HG02981 (cell line): ENCODE measurements at regions not wholly inside any gene's neighbourhood (a gene's known extent, or its start where the extent isn't known, plus 50 kb on each side); places are given as distances from the start of the nearest gene placed in this dataset.
"Not testable (repeated sequence)": the region's sequence is repeated elsewhere in the genome, so short reads cannot be mapped to it uniquely, and the experiment has no call there.

ENCODE experiments used
- ATAC-seq: cut with Tn5 transposase; IDR thresholded peaks from one replicate; pipeline ENCODE4 v1.9.1; 2021; ENCODE audit warnings: mild to moderate bottlenecking, moderate library complexity; ENCODE audit not compliant: unreplicated experiment

DNA sequence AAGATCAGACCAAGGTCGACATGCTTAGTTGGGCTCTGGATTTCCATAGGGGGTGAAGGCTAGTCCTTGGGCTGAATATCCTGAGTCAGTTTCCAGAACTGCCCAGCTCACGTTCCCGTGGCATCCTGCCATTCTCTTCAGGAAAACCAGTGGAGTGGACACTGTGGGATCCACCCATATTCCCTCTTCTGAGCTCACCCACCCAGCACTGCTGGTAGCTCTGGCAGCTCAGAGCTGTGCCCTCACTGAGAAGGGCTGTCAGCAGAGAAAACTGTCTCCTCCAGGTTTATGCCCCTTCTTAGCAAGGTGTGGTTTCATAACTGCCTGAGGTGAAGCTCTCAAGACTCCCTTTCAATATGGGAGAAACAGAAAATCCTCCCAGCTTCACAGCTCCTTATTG, 111.7 kb downstream of the GGTLC2 start:
- no peak for ATAC-seq

DNA sequence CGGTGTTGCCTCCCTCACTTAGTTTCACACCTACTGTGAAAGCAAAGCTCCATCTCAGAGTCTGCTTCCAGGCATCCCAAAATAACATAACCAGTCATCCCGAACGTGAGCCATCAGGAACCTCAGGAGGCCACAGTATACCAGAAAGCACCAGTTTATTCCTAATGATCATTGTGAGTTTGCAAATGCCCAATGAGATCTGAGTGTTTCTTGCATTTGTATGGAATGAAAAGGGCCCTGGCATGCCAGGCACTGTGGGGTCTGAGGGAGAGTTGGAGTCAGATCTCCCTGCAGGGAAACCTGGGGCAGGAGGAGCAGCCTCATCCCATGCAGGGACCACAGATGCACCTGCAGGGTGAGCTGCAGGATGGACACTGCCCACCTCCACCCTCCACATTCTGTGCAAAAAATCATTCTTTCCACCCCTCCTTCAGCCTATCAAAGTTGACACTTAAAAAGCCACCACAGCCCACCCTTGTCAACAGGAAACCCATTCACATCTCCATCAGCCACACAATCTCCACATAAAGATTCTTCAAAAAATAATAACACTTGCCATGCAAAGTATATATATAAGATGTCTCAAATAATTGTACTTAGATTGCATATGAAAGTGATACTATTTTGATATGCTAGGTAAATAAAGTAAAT, 112.3 kb downstream of the GGTLC2 start:
- ATAC-seq = not testable (repeated sequence)

DNA sequence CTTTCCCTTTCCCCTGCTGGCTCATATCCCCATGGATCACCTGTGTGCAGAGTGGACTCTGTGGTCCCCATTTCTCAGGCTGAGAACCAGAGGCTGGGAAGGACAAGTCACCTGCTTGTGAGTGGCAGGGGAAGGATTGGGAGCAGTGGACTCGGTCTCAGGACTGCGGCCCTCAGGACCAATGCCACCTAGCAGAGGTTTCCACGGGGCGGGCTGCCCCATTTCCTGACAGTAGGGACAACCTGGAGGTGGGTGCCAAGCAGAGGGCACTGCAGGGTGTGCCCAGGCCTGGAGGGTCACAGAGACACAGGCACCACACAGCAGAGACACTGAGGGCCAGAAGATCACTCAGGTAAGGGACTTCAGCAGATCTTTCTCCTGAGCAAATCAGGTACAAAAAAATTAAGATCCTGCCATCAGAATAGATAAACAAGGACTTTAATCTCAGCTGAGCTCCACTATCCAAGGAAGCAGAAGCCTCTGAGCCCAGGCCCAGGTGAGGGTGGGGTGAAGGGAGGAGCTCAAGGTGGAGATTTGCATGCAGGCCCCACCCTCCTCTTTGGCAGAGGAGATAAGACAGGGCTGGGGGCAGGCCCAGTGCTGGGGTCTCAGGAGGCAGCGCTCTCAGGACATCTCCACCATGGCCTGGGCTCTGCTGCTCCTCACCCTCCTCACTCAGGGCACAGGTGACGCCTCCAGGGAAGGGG, 113.8 kb downstream of the GGTLC2 start:
- ATAC-seq = not testable (repeated sequence)

DNA sequence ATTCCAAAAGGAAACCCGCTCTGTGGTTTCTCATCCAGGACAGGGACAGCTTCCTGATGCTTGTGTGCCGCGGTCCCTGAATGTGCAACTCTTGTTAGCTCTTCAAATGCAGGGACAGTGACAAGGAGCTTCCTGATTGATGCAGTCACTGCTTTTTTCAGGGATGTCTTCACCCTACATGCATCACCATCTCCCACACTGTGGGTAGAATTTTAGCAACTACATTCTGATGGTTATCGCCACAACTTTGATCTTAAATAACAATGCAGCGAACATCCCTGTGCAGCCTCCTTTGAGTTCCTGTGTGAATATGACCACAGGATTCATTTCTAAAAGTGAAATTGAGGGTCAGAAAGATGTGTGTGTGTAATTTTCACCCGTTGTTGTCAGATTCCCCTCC, 115.0 kb downstream of the GGTLC2 start:
- no peak for ATAC-seq

DNA sequence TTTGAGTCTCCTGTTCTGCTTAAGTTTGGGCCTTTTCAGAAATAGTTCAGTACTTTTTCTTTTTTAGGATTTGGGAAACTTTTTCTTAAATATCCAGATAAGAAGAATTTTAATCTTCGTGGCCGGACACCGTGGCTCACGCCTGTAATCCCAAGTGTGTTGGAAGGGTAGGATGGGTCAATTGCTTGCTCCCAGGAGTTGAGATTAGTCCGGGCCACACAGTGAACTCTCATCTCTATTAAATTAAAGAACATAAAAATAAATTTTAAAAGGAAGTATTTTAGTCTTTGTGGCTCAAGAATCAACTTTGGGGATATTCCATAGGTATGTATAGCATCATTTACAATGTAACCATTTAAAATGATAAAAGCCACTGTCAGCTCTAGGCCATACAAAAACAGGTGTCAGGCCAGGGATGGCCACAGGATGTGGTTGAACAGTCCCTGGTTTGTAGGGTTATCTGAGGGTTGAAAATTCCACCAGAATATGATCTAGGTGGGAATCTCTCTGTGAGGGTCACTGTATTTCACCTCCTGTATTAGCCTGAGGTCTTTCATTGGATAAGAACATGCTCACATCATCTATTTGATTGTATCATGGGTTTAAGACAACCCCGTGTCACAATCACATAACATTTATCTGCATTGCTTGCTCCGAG, 115.6 kb downstream of the GGTLC2 start:
- no peak for ATAC-seq

DNA sequence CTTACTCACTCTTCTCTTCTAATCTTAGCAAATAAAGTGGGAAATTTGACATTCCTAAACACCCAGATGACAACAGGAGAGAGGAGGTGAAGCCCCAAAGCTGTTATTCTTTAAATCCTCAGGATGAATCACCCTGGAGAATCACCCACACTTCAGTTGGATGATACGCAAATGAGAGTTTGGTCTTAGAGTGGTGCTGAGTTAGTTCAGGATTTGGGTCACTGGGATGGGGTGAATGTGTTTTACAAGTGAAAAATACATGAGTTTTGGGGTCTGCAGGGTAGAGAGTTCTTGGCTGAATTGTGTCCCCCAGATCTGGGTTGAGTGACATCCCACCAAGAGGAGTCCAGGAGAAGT, 117.2 kb downstream of the GGTLC2 start:
- no peak for ATAC-seq

DNA sequence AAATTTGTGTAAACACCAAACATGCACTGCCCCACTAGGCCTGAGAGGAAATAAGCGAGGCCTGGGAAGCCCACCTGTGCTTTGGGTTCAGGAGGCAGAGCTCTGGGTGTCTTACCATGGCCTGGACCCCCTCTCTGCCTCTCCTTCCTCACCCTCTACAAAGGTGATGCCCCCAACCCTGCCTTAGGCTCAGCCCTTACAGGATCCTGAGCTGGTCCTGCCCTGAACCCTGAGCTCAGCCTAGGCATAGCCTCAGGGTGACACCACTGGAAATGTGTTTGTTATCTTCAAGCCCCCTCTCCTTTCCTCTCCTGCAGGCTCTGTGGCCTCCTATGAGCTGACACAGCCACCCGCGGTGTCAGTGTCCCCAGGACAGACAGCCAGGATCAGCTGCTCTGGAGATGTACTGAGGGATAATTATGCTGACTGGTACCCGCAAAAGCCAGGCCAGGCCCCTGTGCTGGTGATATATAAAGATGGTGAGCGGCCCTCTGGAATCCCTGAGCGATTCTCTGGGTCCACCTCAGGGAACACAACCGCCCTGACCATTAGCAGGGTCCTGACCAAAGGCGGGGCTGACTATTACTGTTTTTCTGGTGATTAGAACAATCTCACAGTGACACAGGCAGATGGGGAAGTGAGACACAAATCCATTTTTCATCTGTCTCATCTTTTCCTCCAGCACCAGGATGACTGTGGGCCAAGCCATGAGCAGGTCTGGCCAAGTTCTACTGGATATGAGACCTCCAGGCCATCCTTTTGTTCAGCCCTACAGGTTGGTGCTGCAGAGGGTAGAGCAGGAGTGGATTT, 117.8 kb downstream of the GGTLC2 start:
- no peak for ATAC-seq

DNA sequence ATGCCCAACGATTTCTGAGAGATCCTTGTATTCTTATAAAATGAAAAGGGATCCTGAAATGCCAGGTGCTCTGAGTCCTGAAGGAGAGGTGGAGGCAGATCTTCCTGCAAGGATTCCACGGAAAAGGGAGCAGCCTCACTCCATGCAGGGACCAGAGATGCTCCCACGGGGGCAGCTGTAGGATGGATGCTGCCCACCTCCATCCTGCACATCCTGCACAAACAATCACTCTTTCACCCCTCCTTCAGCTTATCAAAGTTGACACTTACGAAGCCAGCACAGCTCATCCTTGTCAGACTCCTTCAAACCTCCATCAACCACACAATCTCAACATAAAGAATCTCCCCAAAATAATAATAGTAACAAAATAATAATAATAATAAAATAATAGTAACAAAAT, 119.1 kb downstream of the GGTLC2 start:
- ATAC-seq = no peak

DNA sequence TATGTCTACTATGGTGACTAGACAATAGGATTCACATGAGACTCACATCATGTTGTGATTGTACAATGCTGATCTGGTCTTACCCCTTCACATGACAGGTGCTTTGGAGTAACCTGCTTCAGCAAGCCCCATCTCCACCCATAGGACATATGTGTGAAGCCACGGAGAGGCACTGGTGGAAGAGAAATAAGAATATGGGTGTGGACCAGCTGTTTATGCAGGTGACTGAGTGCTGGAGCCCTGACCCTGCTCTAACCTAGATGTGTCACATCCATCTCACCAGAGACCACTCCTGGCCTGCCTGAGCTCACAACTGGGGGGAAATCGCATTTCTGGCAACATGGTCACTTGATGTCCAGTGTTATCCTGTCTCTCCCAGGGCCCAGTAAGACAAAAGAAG, 119.7 kb downstream of the GGTLC2 start:
- ATAC-seq = no peak

DNA sequence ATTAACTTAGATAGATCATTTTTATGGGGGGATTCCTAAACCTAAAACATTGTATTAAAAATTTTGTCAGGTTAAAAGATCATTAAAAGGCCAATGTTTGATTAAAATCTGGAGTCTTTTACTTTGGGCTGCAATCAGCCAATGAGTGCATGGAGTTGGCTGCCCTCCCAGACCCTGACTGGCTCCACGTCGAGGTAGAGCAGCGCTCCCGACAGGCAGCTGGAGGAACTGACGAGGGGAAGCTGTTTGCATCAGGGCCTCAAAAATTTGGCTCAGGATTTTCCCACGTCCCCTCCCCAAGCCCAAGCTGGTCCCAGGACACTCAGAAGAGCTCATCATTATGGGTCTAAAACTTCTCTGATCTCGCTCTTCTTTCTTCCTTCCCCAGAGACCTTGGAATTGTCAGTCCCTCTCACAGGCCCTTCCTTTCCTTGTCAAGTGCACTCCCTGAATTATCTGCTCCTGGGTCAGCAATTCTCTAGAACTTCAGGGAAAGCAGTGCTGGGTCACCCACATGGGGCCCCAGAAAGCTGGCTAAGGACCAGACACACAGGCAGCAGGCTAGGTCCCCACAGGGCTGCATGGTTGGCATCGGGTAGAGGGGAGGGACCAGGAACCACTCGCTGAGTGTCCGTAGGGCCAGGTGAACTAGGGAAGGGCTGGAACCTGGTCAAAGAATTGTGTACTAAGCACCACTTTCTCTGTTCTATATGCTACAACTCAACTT, 119.6 kb upstream of the IGLL5 start:
- no peak for ATAC-seq

DNA sequence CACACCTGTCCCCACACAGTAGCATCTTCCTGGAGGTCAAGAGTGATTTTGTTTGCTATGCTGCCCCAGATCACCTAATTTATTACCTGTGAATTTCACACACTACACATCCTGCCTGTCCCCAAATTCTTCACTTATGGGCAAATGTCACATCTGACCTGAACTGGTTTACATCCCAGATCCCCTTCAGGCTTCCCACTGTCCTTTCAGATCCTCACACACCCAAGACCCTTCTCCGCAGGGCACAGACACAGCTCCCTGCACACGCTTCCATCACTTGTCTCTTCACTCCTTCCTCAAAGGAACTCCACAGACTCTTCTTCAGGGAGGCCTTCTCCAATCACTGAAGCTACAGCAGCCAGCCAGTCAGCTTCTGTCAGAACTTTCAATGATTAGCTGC, 118.7 kb upstream of the IGLL5 start:
- no peak for ATAC-seq

DNA sequence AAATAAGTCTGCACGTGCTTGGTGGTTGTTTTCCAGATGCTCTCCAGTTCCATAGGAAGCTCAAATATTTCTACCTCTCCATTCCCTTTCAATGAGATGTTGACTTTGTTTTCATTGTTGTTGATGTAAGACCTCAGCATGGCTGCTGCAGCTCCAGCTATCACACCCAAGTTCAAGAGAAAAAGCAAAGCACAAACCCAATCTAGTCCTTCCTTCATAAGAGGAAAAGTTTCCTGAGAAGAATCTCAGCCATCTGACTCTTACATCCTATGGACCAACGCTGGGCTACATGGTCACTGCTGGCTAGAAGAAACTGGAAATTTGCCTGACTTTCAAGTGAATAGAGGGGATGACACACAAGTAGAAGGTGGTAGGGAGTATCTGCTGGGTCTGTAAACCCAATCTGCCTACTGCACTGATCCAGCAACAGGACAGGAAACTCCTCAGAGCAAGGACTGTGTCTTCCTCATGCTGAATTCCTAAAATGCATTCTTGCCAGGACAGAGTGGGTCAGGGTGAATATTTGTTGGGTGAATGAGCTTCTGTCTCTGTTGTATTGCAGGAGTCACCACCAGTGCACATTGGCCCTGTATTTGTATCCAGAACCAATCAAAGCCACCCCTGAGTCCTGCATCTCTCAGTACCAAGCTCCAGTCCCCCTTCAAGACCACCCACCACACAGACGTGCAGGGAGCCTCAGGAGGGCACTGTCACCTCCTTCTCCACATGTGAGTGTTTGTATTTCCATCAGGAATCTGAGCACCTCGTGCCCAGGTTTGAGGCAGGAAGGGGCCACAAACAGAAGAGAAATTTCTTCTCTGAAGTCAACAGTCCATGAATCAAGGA, 118.0 kb upstream of the IGLL5 start:
- no peak for ATAC-seq

DNA sequence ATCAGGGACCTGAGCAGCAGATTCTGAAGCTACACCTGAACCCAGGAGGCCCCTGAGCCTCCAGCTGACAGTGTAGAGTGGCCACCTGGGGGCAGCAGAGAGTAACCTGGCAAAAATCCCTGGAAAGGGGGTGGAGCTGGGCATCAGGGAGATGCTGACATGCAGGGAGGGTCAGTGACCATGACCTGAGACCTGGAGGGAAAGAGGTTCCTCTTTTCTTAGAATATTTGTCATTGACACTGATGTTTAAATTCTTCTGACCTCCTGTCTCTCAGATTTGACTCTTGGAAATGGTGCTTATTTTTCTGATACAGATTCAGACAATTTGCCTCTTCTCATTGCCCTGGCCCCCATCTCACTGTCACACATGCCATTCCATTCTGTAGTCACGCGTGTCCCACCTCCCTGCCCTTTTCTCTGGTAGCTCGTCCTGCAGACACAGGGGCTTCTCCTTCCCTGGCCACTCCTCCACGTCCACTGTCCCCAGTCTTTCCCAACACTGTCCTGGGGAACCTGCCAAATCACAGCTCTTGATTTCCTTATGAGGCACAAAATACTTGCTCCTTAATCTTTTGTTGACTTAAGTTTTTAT, 117.2 kb upstream of the IGLL5 start:
- ATAC-seq = no peak

DNA sequence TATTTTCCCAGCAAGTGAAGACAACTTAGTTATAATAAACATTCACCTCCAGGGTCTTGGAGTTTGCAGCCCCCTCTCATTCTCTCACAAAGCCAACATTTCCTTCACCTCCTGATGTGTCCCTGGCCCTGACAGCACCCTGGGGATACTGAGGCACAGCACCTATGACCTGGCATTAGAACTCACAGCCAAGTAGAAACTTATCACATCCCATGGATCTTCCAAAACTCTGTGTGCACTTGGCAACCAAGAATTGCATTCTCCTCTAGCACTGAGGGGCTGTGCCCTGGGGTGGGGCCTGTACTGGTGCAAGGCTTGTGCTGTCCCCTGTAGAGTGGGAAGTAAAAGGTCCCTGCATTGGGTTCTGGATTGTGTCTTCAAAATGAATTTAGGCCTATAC, 116.7 kb upstream of the IGLL5 start:
- no peak for ATAC-seq

DNA sequence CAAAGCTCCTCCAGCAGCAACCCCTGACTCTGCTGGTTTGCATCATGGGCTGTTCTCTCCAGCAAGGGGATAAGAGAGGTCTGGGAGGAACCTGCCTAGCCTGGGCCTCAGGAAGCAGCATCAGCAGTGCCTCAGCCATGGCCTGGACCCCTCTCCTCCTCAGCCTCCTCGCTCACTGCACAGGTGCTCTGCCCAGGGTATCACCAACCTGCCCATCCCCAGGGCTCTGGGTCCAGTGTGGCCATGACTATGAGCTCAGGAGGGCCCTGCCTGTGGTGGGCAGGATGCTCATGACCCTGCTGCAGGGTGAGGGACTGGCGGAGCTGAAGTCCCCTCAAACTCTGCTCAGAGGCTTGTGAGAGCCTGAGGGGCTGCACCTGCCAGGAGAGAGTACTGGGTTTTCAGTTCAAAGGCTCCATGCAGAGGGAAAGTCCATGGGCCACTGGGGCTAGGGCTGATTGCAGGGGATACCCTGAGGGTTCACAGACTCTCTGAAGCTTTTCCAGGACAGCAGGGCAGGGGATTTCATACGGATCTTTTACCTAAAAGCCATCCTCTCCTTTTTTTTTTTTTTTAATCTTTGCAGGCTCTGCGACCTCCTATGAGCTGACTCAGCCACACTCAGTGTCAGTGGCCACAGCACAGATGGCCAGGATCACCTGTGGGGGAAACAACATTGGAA, 115.8 kb upstream of the IGLL5 start:
- ATAC-seq = no peak

DNA sequence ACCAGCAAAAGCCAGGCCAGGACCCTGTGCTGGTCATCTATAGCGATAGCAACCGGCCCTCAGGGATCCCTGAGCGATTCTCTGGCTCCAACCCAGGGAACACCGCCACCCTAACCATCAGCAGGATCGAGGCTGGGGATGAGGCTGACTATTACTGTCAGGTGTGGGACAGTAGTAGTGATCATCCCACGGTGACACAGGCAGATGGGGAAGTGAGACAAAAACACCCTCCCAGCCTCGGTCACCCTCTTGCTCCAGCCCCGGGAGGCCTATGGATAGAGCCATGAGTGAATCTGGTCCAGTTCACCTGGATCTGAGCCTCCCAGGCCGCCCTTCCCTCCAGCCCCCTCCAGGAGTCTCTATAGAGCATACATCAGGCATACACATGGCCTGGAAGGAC, 115.2 kb upstream of the IGLL5 start:
- ATAC-seq = no peak

DNA sequence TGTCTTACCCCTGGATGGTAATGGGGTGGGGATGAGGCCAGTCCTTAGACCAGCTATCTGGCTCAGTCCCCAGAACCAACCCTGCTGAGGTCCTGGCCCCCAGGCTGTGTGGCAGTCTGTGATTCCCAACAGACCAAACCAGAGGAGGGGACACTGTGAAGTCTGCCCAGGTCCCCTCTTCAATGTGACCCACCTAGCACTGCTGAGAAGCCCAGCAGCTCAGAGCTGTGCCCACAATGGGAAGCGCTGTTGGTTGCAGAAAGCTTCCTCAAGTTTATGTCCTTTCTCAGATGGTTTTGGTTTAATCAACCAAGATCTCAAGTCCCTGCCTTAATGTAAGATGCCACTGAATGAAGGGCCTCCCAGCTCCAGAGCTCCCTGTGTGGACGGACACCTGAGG, 114.7 kb upstream of the IGLL5 start:
- ATAC-seq = no peak

DNA sequence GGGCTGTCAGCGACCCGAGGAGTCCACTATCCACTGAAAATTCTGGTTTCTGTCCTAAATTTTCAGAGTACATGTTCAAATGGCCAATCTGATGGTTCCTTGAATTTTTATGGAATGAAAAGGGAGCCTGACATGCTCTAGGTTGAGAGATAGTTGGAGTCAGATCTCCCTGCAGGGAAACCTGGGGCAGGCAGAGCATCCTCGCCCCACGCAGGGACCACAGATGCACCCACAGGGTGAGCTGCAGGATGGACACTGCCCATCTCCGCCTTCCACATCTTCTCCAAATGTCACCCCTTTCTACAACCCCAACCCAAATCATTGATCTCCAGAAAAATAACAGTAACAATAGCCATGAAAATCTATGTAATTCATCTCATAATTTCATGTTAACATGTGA, 114.2 kb upstream of the IGLL5 start:
- ATAC-seq = no peak

DNA sequence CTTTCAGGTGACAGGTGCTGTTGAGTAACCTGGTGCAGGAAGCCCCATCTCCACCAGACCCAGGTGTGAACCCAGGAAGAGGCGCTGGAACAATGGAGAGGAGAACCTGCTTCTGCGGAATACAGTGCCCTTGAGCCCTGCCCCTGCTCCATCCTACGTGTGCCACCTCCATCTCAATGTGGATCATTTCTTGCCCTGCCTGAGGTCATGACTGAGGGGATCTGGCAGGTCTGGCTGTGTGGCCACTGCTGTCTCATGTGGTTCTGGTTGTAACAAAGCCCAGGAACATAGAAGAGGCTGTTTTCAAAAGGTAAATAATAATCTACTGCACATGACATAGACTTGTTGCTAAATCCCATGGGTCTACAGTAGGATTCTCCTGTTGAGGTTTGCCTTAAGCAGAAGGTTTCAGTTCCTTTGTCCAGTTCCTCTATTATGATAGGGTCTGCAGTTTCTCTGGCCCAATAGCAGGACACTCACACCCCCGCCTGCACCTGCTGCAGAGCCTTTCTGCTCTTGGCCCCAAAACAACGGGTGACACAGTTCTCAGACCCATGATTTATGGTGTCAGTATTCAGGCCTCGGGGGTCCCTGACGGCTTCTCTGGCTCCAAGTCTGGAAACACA, 113.5 kb upstream of the IGLL5 start:
- no peak for ATAC-seq
